ENCODE measurements at regions not wholly inside any gene's neighbourhood (a gene's known extent, or its start where the extent isn't known, plus 50 kb on each side); places are given as distances from the start of the nearest gene placed in this dataset.

GRCh38 chr11:103625624-103625965 is 410.8 kb upstream of the DDI1 start:
- no peak for DNase-seq

- DNase-seq, result no peak
These were observed 408.3 kb upstream of the DDI1 start for GRCh38 chr11:103628121-103628520.

GRCh38 chr11:103631841-103632240 is 404.6 kb upstream of the DDI1 start:
- no peak for DNase-seq

- DNase-seq, result no peak
These were observed 403.2 kb upstream of the DDI1 start for GRCh38 chr11:103633068-103633788.

- DNase-seq, result no peak
These were observed 402.4 kb upstream of the DDI1 start for GRCh38 chr11:103633819-103634590.

GRCh38 chr11:103636232-103636631 is 400.2 kb upstream of the DDI1 start:
- DNase-seq, result no peak

GRCh38 chr11:103637295-103637694 is 399.1 kb upstream of the DDI1 start:
- no peak for DNase-seq

GRCh38 chr11:103637831-103638230 is 398.6 kb upstream of the DDI1 start:
- no peak for DNase-seq

GRCh38 chr11:103644676-103645075 is 391.8 kb upstream of the DDI1 start:
- no peak for DNase-seq

GRCh38 chr11:103648054-103648453 is 388.4 kb upstream of the DDI1 start:
- no peak for DNase-seq

- DNase-seq, result no peak
These were observed 387.6 kb upstream of the DDI1 start for GRCh38 chr11:103648670-103649400.

- DNase-seq, result no peak
These were observed 387.0 kb upstream of the DDI1 start for GRCh38 chr11:103649401-103649895.

GRCh38 chr11:103650330-103650729 is 386.1 kb upstream of the DDI1 start:
- DNase-seq, result no peak

- no peak for DNase-seq
These were observed 385.0 kb upstream of the DDI1 start for GRCh38 chr11:103651341-103651998.

- DNase-seq, result no peak
These were observed 384.4 kb upstream of the DDI1 start for GRCh38 chr11:103652013-103652412.

GRCh38 chr11:103656382-103656781 is 380.1 kb upstream of the DDI1 start:
- no peak for DNase-seq

- no peak for DNase-seq
These were observed 377.2 kb upstream of the DDI1 start for GRCh38 chr11:103659206-103659618.

GRCh38 chr11:103659743-103660142 is 376.7 kb upstream of the DDI1 start:
- DNase-seq, result no peak

- DNase-seq, result no peak
These were observed 375.3 kb upstream of the DDI1 start for GRCh38 chr11:103661185-103661584.

- no peak for DNase-seq
These were observed 374.4 kb upstream of the DDI1 start for GRCh38 chr11:103661991-103662390.

- DNase-seq, result no peak
These were observed 373.6 kb upstream of the DDI1 start for GRCh38 chr11:103662880-103663279.

GRCh38 chr11:103668859-103669258 is 367.6 kb upstream of the DDI1 start:
- no peak for DNase-seq

- no peak for DNase-seq
These were observed 365.2 kb upstream of the DDI1 start for GRCh38 chr11:103671143-103671651.

Measured in stimulated activated naive CD4-positive, alpha-beta T cell treated with Interleukin-2 at 50 U/mL for 16 hours (primary cell).